Osteocyte (in vitro differentiated cells): ENCODE measurements at regions not wholly inside any gene's neighbourhood (a gene's known extent, or its start where the extent isn't known, plus 50 kb on each side); places are given as distances from the start of the nearest gene placed in this dataset.

Experiments
- DNase-seq: peaks from one replicate; pipeline ENCODE4 v3.0.0; 2021; ENCODE audit warnings: mixed read lengths; ENCODE audit not compliant: unreplicated experiment; ENCODE audit errors: extremely low spot score
- H3K27ac Mint-ChIP-seq: one replicate; pipeline ENCODE4 v1.8.0; 2021; ENCODE audit warnings: mild to moderate bottlenecking, mixed read lengths; ENCODE audit not compliant: unreplicated experiment
- H3K27me3 Mint-ChIP-seq: one replicate; pipeline ENCODE4 v1.8.0; 2021; ENCODE audit warnings: mixed read lengths; ENCODE audit not compliant: unreplicated experiment
- H3K36me3 Mint-ChIP-seq: one replicate; pipeline ENCODE4 v1.8.0; 2021; ENCODE audit warnings: mixed read lengths; ENCODE audit not compliant: unreplicated experiment
- H3K4me1 Mint-ChIP-seq: one replicate; pipeline ENCODE4 v1.8.0; 2021; ENCODE audit warnings: mixed read lengths; ENCODE audit not compliant: unreplicated experiment
- H3K4me3 Mint-ChIP-seq: one replicate; pipeline ENCODE4 v1.8.0; 2021; ENCODE audit warnings: mild to moderate bottlenecking, moderate library complexity, mixed read lengths; ENCODE audit not compliant: unreplicated experiment
- H3K9me3 Mint-ChIP-seq: one replicate; pipeline ENCODE4 v1.8.0; 2021; ENCODE audit warnings: mixed read lengths; ENCODE audit not compliant: unreplicated experiment
- CTCF ChIP-seq: fragments of 200-600 bp; sonication (generic); IDR thresholded peaks from 2 replicates; pipeline ENCODE4 v1.5.0; 2021; ENCODE audit warnings: antibody characterized with exemption, mild to moderate bottlenecking, moderate library complexity

- TF ChIP-seq CTCF, result no peak
- no peaks in the 10 kb centered on the region for H3K27me3 Mint-ChIP-seq
- H3K9me3 Mint-ChIP-seq, result no peaks in the 10 kb centered on the region
- DNase-seq, result no peak
- H3K4me3 Mint-ChIP-seq, result no peak overlapping the region
- H3K27ac Mint-ChIP-seq, result no peak overlapping the region
- no peaks in the 10 kb centered on the region for H3K36me3 Mint-ChIP-seq
- peaks cover 7% of the 10 kb centered on the region for H3K4me1 Mint-ChIP-seq
Measured at GRCh38 chr12:87511371-87511770, 517.8 kb downstream of the C12orf50 start.

GRCh38 chr12:87509237-87509820, 519.9 kb downstream of the C12orf50 start:
- Mint-ChIP-seq H3K27ac (peak overlapping the region; percentile 43), H3K9me3 (no peaks in the 10 kb centered on the region), H3K4me3 (no peak overlapping the region), H3K36me3 (no peaks in the 10 kb centered on the region), H3K4me1 (peaks cover 7% of the 10 kb centered on the region), H3K27me3 (no peaks in the 10 kb centered on the region)
- TF ChIP-seq CTCF, result no peak
- no peak for DNase-seq

GRCh38 chr12:87491598-87491997, 537.6 kb downstream of the C12orf50 start:
- no peak for DNase-seq
- Mint-ChIP-seq H3K9me3 (no peaks in the 10 kb centered on the region), H3K4me3 (no peak overlapping the region), H3K27me3 (peaks cover 3% of the 10 kb centered on the region), H3K36me3 (no peaks in the 10 kb centered on the region), H3K27ac (no peak overlapping the region), H3K4me1 (no peaks in the 10 kb centered on the region)
- no peak for TF ChIP-seq CTCF

GRCh38 chr12:87491089-87491488, 538.1 kb downstream of the C12orf50 start:
- Mint-ChIP-seq H3K4me3 (no peak overlapping the region), H3K4me1 (no peaks in the 10 kb centered on the region), H3K36me3 (no peaks in the 10 kb centered on the region), H3K27ac (no peak overlapping the region), H3K27me3 (peaks cover 3% of the 10 kb centered on the region), H3K9me3 (no peaks in the 10 kb centered on the region)
- DNase-seq, result no peak
- TF ChIP-seq CTCF, result no peak

GRCh38 chr12:87469295-87469694, 559.9 kb downstream of the C12orf50 start:
- no peak for TF ChIP-seq CTCF
- no peak overlapping the region for H3K4me3 Mint-ChIP-seq
- DNase-seq, result no peak
- no peak overlapping the region for H3K27ac Mint-ChIP-seq
- H3K4me1 Mint-ChIP-seq, result peaks cover 3% of the 10 kb centered on the region
- peaks cover 4% of the 10 kb centered on the region for H3K27me3 Mint-ChIP-seq
- no peaks in the 10 kb centered on the region for H3K9me3 Mint-ChIP-seq
- no peaks in the 10 kb centered on the region for H3K36me3 Mint-ChIP-seq
